BE2C (cell line): ENCODE measurements at regions not wholly inside any gene's neighbourhood (a gene's known extent, or its start where the extent isn't known, plus 50 kb on each side); places are given as distances from the start of the nearest gene placed in this dataset.

ENCODE experiments used
- DNase-seq: peaks from one replicate; pipeline ENCODE4 v3.0.0-alpha.2; 2020
- H3K27me3 ChIP-seq: fragments of 250-450 bp; sonication (Bioruptor Pico); 2 replicates; pipeline ENCODE4 v1.5.1; 2020; ENCODE audit warnings: mild to moderate bottlenecking
- H3K36me3 ChIP-seq: fragments of 250-450 bp; sonication (Bioruptor Pico); 2 replicates; pipeline ENCODE4 v1.5.1; 2020; ENCODE audit warnings: mild to moderate bottlenecking
- H3K4me1 ChIP-seq: fragments of 250-450 bp; sonication (Bioruptor Pico); 2 replicates; pipeline ENCODE4 v1.5.1; 2020
- H3K4me3 ChIP-seq: 2 replicates; pipeline ENCODE4 v1.5.1; 2011; ENCODE audit warnings: low read depth, low read length
- H3K9me3 ChIP-seq: fragments of 250-450 bp; sonication (Bioruptor Pico); 2 replicates; pipeline ENCODE4 v1.5.1; 2020
- TF ChIP-seq, protein P1 (sequence below): IDR thresholded peaks from 2 replicates; pipeline ENCODE4 v1.5.1; 2012; ENCODE audit warnings: mild to moderate bottlenecking, low read depth, low read length

DNA sequence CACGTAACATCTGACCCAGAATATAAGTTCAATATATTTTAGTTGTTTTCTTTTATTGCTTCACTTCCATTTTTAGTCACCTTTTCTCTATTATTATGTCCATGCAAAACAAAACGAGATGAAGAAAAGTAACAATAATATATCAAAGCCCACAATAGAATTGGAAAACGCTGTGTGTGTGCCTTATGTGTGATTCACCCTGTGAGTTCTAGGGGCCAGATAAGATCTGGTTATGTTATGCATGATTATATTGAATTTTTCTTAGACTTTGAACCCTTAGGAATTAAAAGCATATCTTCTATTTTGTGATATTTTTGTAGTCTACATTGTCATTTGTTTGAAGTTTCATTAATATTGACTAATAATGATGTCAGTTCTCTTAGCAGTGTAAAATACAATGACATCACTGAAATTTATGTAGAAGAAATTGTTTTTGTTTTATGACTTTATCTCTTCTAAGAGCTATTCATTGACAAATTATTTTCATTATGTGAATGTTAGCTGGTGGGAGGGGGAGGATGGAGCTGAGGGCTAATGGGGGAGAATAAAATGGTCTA, 243.6 kb downstream of the TFAP2B start:
- TF ChIP-seq, protein P1, sequence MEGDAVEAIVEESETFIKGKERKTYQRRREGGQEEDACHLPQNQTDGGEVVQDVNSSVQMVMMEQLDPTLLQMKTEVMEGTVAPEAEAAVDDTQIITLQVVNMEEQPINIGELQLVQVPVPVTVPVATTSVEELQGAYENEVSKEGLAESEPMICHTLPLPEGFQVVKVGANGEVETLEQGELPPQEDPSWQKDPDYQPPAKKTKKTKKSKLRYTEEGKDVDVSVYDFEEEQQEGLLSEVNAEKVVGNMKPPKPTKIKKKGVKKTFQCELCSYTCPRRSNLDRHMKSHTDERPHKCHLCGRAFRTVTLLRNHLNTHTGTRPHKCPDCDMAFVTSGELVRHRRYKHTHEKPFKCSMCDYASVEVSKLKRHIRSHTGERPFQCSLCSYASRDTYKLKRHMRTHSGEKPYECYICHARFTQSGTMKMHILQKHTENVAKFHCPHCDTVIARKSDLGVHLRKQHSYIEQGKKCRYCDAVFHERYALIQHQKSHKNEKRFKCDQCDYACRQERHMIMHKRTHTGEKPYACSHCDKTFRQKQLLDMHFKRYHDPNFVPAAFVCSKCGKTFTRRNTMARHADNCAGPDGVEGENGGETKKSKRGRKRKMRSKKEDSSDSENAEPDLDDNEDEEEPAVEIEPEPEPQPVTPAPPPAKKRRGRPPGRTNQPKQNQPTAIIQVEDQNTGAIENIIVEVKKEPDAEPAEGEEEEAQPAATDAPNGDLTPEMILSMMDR, result no peak
- H3K4me1 ChIP-seq, result no peaks in the 10 kb centered on the region; the same call in 1 of the 2 replicates
- H3K27me3 ChIP-seq, result no peaks in the 10 kb centered on the region
- no peaks in the 10 kb centered on the region for H3K36me3 ChIP-seq
- H3K9me3 ChIP-seq, result no peaks in the 10 kb centered on the region
- DNase-seq, result no peak
- H3K4me3 ChIP-seq, result no peak overlapping the region

GRCh38 chr6:51077821-51078518, 259.3 kb downstream of the TFAP2B start:
- H3K9me3 ChIP-seq, result no peaks in the 10 kb centered on the region
- peak; percentile 48 for DNase-seq
- no peaks in the 10 kb centered on the region for H3K27me3 ChIP-seq
- H3K4me3 ChIP-seq, result no peak overlapping the region
- TF ChIP-seq, protein P1, result no peak
- peaks cover 9% of the 10 kb centered on the region for H3K4me1 ChIP-seq
- no peaks in the 10 kb centered on the region for H3K36me3 ChIP-seq

- no peaks in the 10 kb centered on the region for H3K27me3 ChIP-seq
- TF ChIP-seq, protein P1, result no peak
- no peaks in the 10 kb centered on the region for H3K4me1 ChIP-seq
- no peaks in the 10 kb centered on the region; the same call in 1 of the 2 replicates for H3K9me3 ChIP-seq
- H3K4me3 ChIP-seq, result no peak overlapping the region
- DNase-seq, result no peak
- no peaks in the 10 kb centered on the region for H3K36me3 ChIP-seq
Observed at GRCh38 chr6:51090343-51090742, 271.7 kb downstream of the TFAP2B start.

DNA sequence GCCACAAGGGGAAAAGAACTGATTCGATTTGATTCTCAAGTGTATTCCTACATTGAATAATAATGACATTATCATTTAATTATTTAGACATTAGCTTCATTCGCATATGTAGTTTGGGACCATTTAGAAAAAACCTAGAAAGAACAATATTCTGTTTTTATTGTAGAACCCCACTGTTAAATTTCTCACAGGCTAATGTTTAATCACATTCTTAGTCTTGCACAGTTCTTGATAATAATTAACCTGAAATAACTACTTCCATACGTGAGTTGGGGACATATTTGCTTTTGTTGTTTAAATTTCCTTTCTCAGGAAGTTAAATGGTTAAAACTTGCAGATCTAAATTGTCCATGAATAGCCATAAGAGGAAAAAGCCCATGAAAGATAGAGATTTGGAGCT, 275.2 kb downstream of the TFAP2B start:
- H3K4me1 ChIP-seq, result no peaks in the 10 kb centered on the region; the same call in 1 of the 2 replicates
- TF ChIP-seq, protein P1, result no peak
- no peaks in the 10 kb centered on the region for H3K27me3 ChIP-seq
- H3K9me3 ChIP-seq, result no peaks in the 10 kb centered on the region; the same call in 1 of the 2 replicates
- no peak for DNase-seq
- H3K4me3 ChIP-seq, result no peak overlapping the region
- H3K36me3 ChIP-seq, result no peaks in the 10 kb centered on the region

DNA sequence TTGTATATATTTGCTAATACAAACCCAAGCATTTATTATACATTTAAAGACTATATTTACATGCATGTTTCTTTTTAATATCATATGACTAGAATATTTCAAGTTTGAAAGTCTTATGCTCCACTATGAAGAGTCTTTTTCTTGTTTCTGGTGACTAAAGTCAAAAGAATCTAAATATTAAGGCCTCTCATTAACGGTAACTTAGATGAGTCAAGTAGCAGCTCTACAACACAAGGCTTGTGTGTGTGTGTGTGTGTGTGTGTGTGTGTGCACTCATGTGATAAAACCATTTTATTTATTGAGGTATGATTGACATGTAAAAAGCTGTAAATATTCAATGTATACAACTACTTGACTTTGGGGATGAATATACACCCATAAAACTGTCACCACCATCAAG, 275.6 kb downstream of the TFAP2B start:
- Histone ChIP-seq H3K36me3 (no peaks in the 10 kb centered on the region), H3K9me3 (no peaks in the 10 kb centered on the region; the same call in 1 of the 2 replicates), H3K4me1 (no peaks in the 10 kb centered on the region; the same call in 1 of the 2 replicates), H3K27me3 (no peaks in the 10 kb centered on the region), H3K4me3 (no peak overlapping the region)
- DNase-seq, result no peak
- TF ChIP-seq, protein P1, result no peak

GRCh38 chr6:51098246-51098645, 279.6 kb downstream of the TFAP2B start:
- Histone ChIP-seq H3K36me3 (no peaks in the 10 kb centered on the region), H3K4me1 (no peaks in the 10 kb centered on the region; the same call in 1 of the 2 replicates), H3K9me3 (no peaks in the 10 kb centered on the region), H3K27me3 (no peaks in the 10 kb centered on the region), H3K4me3 (no peak overlapping the region)
- DNase-seq, result no peak
- TF ChIP-seq, protein P1, result no peak
